Amniotic stem cell (primary cell): ENCODE measurements at regions not wholly inside any gene's neighbourhood (a gene's known extent, or its start where the extent isn't known, plus 50 kb on each side); places are given as distances from the start of the nearest gene placed in this dataset.
A peak's percentile ranks its signal among the peaks of the same experiment; 100 is the strongest.

Experiments
- DNase-seq: peaks from one replicate; lab custom pipeline; 2025; lab: John Stamatoyannopoulos, UW

DNA sequence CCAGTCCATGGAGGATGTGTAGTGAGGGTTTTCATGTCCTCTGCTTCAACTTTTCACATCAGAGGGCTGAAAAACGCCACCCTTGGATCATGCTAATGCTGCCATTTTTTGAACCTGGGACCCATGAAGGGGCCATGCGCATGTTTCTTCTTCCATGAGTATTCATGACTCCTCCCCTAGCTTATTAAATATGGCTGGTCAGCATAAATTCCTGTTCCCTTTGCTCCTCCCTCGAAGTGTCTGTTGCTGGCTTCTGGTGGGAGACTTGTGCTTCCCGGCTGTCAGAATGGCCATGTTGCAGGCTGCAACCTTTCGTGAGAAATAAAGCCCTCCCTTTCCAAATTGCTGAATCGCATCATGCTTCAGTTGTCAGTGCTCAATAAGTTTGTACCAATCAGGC lies 711.2 kb upstream of the KIRREL3 start:
- no peak for DNase-seq

DNA sequence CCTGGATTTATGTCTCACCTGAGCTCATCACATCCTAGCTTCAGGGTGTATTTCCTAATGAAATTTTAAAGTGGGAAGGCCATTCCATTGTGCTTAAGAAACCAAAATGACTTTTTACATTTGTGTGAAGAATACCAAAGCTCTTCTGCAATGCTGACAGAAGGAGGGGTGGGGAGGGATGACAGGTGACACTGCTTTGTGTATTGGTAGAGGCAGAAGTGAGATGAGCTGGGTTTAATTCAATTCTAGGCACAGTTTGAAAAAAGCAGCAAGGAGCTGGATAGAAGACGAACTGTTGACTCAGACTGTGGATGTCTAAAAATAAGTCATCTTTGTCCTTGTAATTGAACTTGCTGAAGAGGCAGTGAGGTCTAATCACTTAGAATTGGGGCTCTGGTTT lies 710.3 kb upstream of the KIRREL3 start:
- DNase-seq: no peak

DNA sequence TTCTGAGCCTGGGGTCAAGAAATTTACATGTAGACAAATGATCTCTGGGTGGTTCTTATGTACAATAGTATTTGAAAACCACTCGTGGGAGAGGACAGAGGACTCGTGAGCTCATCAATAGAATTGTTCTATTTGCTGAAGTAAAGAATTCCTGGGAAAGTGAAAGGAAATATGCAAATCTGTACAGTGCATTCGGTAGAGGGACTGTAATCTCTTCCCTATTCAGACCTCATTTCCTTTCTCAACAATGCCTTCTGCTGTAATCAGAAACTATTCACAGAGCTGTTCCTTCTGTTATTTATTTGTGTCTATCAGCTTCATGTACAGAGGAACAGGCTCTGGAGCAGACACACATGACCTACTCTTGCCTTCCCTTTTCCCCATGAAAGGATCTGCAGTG lies 709.4 kb upstream of the KIRREL3 start:
- no peak for DNase-seq

DNA sequence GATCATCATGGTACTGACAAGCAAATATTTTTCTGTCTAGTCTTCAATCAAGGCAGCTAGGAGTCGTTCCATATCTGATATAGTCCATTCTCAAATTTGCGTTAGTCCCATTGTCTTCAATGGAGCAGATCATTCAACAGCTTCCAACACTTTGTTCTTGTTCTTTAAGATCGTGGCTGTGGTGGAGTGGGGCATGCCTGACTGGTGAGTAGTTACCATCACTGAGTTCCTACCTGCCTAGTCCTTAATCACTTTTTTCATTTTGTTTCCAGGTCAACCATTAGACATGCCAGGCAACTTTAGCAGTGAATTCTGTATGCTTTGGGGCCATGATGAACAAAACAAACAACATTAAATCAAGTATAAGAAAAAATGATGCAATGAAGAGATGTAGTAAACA lies 693.1 kb upstream of the KIRREL3 start:
- DNase-seq: no peak

DNA sequence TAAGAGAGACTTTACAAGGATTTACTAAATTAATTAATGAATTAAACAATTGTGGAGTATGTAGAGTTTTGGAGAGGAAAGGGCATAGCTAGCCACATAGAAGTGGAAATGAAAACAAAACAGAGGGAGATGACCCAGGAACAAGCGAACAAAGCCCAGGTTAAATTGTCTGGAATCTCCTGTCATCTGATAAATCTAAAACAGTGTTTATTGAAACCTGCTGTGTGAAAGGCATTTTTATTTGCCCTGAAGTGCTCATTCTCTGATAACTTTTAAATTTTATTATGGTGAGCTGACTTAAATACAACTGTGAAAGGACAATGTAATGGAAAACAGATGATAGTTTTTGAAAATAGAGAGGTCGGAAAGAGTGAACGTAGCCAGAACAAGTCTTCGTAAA lies 682.8 kb upstream of the KIRREL3 start:
- DNase-seq: no peak

DNA sequence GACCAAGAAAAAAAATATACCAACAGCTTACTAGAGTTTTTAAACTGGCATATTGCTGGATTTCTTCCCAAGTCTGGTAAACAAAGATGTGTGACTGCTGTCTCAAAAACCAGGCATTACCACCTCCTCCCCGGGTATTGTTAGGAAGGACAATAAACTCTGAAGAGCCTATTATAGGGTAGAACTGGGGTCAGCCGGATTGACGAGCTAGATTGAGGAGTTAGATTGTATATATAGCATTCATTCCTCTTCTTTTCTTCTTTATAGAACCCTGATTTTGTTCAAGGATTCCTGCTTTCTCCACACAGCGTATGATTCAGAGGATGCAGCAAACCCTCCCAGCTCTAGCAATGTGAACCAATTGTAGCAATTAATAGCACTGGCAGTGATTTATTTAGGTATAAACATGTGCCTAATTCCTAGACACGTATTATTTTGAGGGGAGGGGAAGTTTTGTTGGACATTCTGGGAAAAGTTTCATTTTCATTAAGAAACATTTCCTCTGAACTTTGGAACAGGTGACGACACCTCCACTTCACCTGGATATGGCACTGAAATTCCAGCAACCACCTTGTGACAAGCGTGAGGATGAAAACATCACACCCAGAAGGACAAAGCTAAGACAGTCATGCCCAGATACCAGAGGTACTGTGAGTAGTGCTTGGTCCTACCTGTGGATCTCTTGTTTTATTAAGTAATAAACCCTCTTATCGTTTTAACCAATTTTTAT lies 679.4 kb upstream of the KIRREL3 start:
- DNase-seq: no peak

DNA sequence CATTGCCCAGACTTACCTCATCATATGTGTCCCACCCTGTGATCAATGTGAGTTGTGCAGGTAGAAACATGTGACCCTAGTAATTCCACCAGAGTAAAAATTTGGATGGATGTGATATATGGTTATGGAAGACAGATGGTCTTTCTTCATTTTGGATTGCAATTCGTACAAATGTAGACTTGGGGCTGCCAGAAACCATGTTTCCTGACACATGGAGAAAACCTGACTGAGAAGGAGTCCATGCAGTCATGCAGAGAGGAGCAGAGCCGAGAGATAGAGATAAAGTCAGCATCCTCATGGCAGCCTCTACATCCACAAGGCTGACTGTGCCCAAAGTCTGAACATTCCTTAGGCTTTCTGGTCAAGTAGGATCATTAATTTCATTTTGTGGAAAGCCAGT lies 678.1 kb upstream of the KIRREL3 start:
- no peak for DNase-seq

DNA sequence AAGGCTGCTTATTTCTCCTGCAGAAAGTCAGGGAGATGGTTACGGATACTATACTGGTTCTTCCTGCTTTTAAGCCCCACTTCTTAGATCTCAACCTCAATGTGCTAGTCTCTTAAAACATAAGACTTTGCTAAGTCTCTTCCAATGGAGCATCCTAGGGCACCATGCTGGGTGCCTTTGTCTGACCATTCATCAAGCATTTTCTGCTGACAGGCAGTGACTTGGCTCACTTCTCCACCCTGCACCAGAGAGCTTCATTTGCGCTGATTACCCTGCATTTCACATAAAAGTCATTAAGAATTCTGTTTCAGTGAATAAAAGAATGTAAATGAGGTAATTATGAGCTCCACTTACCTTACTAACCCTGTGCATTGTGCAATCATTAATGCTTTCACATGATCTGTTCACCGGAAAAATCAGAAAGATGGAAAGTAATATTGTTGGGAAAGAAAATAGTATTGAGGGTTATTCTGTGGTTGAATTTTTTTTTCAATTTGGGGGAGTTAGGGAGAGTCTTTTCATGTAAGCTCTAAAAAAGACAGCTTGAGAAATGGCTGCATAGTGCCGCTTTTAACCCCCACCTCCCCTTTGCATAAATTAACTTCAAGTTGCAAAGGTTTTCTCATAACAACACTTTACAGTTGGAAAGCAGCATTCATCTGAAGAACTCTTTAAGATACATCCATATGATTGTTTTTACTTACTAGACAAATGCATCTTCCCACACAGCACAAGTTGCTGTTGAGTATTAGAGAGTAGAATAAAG lies 677.3 kb upstream of the KIRREL3 start:
- DNase-seq: no peak

DNA sequence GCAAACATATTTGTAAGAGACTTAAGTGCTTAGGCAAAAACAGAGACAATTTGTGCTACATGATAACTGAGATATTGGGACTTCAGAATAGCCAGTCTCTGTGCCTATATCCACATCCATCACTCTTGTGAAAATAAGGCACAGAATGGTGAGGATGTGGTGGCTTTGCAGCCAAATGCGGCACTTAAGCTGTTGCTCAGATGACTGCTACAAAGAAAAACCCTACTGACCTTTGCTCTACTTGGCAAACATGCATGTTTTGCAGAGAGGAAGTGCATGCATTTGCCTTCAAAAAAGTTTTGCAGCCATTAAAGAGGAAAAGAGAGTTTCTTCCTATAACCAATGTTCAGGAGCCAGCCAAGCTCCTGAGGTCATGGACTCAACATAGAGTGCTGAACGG lies 675.0 kb upstream of the KIRREL3 start:
- DNase-seq: no peak

DNA sequence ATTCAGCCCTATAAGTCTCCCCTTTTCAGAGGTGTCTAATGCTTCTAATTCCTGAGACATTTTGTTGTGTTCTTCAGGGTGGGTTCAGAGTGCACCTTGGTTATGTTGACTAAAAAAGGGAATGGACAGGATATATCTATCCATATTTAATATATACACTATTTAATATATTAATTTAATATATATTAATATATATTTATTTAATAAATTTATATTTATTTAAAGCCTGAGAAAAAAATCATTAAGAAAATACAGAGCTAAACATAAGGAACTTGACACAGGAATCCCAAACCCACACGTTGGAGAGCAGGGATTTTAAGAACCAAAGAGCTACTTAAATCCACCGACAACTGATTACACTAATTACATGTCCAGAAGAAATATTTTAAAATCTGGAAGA lies 674.2 kb upstream of the KIRREL3 start:
- DNase-seq: no peak

DNA sequence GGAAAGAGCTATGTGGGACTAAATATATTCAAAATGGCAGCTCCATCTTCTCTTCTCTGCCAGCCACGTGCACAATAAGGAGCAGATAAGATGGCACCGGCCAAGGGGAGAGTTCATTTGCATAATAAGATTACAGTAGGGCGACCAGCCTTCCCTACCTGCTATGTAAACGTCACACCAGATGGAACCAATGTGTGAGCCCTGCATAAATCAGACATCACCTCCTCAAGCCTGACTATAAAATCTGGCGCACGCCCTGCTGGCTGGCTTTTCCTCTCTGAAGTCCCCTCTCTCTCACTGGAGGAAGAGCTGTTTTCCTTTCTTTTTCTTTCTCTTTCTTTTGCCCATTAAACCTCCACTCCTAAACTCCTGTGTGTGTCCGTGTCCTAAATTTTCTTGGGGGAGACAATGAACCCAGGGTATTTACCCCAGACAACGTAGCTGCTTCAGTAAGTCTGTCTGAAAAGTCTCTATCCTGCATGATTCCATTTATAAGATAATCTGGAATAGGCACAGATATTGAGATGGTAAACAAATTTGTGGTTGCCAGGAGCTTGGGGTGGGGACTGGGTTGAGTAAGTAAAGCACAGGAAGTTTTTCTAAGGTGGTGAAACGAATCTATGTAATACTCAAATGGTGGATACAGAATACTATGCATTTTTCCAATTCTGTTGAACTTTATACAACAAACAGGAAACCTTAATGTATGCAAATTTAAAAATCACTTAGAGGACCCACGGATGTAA lies 670.0 kb upstream of the KIRREL3 start:
- no peak for DNase-seq

DNA sequence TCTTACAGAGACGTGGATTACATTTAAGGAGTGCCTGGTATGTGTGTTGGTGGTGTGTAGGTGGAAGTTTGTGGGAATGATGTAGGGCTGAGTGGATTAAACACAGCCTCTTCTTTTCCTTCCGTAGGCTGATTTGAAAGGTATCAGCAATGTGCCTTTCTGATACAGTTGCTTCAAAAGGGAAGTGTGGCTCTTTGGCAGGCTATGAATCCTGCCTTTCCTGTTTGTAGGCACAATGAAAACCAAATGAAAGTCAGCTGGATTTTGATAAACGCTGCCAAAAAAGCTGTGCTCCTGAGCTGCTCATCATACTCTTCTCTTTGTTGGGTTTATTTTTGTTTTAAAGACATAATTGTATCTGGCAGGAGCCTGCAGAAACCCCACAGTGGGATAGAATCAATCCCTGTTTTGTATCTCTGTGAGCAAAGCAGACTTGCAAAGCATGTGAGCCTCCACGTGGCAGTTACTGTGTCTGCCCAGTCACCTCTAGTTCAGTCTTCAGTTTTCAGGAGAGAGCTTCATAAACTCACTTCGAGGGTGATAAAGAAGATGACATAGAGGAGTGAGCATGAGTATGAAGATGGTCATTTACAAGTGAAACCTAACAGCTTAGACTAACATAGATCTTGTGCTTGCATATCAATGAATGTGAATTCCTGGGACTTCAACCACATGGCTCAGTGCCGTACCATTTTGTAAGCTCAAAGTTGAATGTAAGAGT lies 655.7 kb upstream of the KIRREL3 start:
- DNase-seq: no peak

DNA sequence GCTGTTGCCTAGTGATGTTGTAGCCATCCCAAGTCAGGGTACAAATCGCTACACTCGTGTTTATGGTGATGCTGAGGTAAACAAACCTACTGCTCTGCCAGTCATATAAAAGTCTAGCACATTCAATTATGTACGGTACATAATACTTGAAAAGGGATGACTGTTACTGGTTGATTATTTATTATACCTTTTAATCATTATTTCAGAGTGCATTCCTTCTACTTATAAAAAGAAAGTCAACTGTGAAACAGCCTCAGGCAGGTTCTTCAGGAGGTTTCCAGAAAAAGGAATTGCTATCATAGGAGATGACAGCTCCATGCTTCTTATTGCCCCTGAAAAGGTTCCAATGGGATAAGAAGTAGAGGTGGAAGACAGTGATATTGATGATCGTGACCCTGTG lies 652.5 kb upstream of the KIRREL3 start:
- no peak for DNase-seq

DNA sequence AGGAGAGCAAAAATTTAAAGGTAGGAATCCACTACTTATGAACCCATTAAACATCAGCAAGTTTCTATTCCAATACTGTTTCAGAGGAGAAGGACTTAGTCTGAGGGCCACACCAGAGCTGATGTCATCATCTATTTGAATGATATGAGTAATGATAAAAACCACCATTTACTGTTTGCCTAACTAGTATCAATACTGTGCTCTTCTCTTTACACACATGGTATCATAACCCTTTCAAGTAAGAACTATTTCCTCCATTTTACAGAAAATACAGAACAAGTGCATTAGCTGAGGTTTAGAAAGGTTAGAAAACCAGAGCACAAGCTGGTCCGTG lies 651.3 kb upstream of the KIRREL3 start:
- DNase-seq: no peak

DNA sequence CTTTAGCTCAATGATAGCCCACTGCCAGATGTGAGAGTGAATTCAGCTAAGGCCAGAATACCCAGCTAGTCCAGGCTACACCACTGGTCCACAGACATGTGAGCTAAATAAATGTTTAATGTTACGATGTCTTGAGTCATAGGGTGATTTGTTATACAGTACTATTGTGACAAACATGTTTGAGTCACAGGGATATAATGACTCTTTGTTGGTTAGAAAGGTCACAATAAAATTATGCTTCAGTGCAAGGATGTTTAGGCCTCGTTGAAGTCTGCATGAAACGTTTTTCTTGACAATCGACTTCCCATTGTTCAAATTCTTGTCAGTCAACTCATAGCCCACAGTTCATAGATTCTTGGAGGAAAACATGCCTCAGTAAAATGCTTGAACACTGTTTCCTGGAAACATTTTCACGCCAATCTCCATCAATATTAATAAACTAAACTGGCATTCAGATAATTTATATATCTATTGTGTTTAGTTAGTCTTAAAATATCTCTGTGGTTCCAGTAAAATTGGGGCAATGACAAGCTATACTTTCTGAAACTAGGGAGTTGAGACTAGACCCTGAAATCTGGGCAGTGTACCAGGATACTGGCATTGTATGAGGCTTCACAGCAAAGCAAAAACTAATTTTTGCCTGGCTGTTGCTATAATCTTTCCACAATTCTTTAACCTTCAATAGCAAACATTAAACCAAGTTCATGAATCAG lies 650.8 kb upstream of the KIRREL3 start:
- DNase-seq: peak; percentile 22

DNA sequence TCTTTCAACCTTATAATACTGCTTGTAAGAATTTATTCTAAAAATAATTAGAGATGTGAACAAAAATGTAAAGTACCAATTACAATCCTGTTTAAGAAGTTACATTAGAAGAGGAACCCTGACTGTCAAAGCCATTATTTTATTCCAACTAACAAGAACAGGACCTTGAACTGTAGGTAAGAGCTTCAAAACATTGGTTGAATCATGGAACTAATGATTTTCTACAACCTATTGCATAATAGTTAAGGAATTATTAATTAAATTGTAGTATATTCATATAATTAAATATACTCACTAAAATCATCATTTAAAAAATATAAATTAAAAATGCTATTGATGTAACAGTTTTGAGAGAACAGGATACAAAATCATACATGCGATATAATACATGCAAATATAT lies 649.4 kb upstream of the KIRREL3 start:
- DNase-seq: no peak

DNA sequence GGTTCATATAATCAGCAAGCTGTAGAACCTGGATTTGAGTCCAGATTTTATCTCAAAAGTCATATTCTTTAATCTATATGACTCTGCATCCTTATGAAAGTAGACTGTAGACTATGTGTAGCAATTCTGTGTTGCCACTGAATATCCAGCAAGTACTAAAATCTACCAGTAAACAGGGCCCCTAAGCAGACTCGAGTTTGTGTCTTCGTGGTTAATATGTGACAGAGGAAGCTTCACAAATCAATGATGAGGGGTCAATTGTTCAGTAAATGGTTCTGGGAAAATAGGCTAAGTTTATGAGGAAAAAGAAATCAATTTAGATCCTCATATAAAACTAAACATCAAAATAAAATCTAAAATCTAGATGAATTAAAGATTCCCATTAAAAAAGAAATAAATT lies 648.5 kb upstream of the KIRREL3 start:
- DNase-seq: no peak

DNA sequence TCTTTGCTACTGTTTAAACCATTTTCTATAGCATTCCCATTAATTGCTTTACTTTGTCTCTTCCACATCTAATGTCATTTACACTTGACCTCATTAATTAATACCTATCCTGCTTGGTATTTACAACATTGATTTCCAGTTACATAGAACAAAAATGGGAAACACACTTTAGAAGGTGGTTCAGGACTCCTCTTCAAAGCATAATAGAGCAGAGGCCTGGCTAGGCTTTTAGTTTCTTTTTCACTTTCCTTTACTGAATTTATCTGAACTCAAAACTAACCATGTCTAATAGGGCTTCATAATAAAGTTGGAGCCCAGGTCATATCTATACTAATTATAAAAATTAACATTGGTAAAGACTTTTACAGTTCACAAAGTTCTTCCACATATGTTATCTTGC lies 648.0 kb upstream of the KIRREL3 start:
- DNase-seq: no peak

DNA sequence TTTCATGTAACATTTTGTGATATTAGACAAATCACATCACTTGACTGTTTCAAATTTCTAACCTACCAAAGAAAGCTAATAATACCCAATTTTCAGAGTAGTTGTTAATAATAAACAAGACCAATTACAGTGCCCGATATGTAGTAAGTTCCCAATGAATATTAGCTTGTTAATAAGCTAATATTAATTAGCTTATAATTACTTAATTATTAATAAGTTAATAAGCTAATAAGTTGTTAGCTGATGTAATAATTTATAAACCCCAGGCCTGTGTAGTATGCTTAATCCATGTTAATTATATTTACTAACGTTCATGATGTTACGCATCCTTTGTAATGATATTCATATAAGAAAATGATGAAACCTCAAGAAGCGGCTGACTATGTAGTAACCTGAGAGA lies 643.8 kb upstream of the KIRREL3 start:
- DNase-seq: no peak

DNA sequence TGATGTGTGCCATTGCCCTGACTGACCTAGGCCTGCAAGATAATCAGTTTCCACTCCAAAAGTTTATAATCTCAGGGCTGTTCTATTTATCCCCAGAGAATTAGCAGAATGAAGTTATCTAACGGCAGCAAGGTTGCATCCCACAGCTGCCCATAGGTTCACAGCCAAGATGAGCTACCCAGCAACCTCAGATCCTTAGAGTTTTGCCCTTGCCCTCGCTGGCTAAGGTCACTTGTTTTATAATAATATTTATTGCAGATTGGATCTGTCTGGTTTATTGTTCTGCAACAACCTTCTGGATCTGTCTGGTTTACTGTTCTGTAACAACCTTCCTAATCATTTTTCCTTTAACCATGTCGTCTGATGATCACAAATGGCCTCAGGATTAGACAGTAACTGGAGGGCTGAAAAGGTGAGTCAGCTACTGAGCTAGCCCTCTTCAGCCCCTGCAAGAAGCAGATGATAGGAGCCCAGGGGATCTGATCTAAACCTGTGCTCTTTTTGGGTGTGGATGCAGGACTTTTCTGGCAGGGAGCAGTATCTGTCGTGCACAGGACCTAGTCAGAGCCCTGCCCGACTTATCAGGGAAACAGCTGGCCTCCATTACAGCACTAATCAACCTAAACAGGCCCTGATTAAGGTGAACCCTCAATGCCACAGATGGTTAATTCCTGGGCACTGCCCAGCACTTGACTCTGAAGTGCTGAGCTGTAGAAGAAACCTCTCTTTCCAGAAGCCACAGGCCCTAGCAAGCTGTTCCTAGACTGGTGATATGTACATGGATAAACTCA lies 642.9 kb upstream of the KIRREL3 start:
- no peak for DNase-seq
